ENCODE measurements at regions not wholly inside any gene's neighbourhood (a gene's known extent, or its start where the extent isn't known, plus 50 kb on each side); places are given as distances from the start of the nearest gene placed in this dataset.

DNA sequence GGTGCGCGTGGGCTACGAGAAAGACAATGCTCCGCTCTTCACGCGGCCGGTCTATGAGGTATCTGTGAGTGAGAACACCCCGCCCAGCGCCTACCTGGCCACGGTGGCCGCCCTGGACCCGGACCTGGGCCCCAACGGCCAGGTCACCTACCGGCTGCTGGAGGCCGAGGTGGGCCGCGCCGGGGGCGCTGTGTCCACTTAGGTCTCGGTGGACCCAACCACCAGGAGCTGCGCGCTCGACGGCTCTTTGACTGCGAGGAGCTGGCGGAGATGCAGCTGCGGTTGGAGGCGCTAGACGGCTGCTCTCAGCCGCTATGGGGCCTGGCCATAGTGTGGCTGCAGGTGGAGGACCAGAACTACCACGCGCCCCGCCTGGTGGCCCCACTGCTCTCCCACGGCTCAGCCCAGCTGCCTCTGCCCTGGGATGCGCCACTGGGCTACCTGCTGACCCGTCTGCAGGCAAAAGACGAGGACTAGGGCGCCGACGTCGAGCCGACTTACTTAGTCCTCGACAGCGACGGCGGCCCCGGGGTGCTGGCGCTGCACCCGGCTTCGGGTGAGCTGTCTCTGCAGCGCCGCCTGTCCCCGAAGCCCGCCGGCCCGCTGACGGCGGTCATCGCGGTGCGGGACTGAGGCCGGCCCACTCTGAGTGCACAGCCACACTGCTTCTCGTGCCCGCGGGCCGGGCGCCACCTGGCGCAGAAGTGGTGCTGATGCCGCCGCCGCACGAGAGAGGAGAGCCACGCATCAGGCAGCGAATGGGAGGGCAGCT lies 173.0 kb downstream of the OLFM4 start:
- H3K9me3 ChIP-seq (ENCODE audit: control insufficient read depth, insufficient read depth, low read length), result peaks cover 6% of the 10 kb centered on the region; the same call in 1 of the 2 replicates
- H3K4me3 ChIP-seq (ENCODE audit: low read length), result no peak overlapping the region
- no peaks in the 10 kb centered on the region for H3K27me3 ChIP-seq (ENCODE audit: control insufficient read depth, low read length)
- H3F3A ChIP-seq (ENCODE audit: control insufficient read depth, insufficient read depth), result no peaks in the 10 kb centered on the region
- H4K20me1 ChIP-seq (ENCODE audit: control insufficient read depth, insufficient read depth, low read depth, low read length), result no peaks in the 10 kb centered on the region
- H3K27ac ChIP-seq (ENCODE audit: low read depth, low read length), result no peak overlapping the region
- no peaks in the 10 kb centered on the region for H3K36me3 ChIP-seq (ENCODE audit: control insufficient read depth, low read length)
- H3K4me1 ChIP-seq (ENCODE audit: control insufficient read depth, low read length), result no peaks in the 10 kb centered on the region
- no peaks in the 10 kb centered on the region for H3K9me2 ChIP-seq (replicated peaks; ENCODE audit: control insufficient read depth, low read length)
- H3K79me2 ChIP-seq (ENCODE audit: control insufficient read depth, low read length), result no peaks in the 10 kb centered on the region
- H3K4me2 ChIP-seq (ENCODE audit: low read length), result no peak overlapping the region
- no peak for TF ChIP-seq EZH2phosphoT487 (IDR thresholded peaks at IDR 0.05; ENCODE audit: borderline replicate concordance, low read length)
- TF ChIP-seq CTCF (IDR thresholded peaks at IDR 0.05; ENCODE audit: low read depth, low read length, poor library complexity, severe bottlenecking), result no peak

DNA sequence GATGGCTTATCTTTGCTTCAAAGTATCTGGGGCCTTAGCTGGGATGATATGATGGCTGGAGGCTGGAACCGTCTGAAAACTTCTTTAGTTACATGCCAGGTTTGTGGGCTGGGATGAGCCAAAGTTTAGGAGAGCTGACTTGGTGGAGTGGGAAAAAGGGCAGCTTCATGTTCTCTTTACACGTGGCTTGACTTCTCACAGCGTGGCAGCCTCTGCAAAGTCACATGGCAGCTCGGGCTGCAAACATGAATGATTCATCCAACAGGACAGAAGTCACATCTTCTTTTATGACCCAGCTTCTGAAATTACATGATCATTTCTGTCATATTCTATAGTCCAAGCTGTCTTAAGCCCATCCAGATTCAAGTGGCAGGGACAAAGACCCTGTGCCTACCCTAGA lies 176.0 kb downstream of the OLFM4 start:
- no peaks in the 10 kb centered on the region for H4K20me1 ChIP-seq (ENCODE audit: control insufficient read depth, insufficient read depth, low read depth, low read length)
- no peaks in the 10 kb centered on the region for H3K27me3 ChIP-seq (ENCODE audit: control insufficient read depth, low read length)
- TF ChIP-seq CTCF (IDR thresholded peaks at IDR 0.05; ENCODE audit: low read depth, low read length, poor library complexity, severe bottlenecking) (no peak), EZH2phosphoT487 (IDR thresholded peaks at IDR 0.05; ENCODE audit: borderline replicate concordance, low read length) (no peak)
- H3F3A ChIP-seq (ENCODE audit: control insufficient read depth, insufficient read depth), result no peaks in the 10 kb centered on the region
- no peaks in the 10 kb centered on the region for H3K4me1 ChIP-seq (ENCODE audit: control insufficient read depth, low read length)
- peaks cover 6% of the 10 kb centered on the region; the same call in 1 of the 2 replicates for H3K9me3 ChIP-seq (ENCODE audit: control insufficient read depth, insufficient read depth, low read length)
- no peaks in the 10 kb centered on the region for H3K36me3 ChIP-seq (ENCODE audit: control insufficient read depth, low read length)
- H3K4me3 ChIP-seq (ENCODE audit: low read length), result no peak overlapping the region
- no peak overlapping the region for H3K4me2 ChIP-seq (ENCODE audit: low read length)
- H3K79me2 ChIP-seq (ENCODE audit: control insufficient read depth, low read length), result no peaks in the 10 kb centered on the region
- H3K9me2 ChIP-seq (replicated peaks; ENCODE audit: control insufficient read depth, low read length), result no peaks in the 10 kb centered on the region
- no peak overlapping the region for H3K27ac ChIP-seq (ENCODE audit: low read depth, low read length)

DNA sequence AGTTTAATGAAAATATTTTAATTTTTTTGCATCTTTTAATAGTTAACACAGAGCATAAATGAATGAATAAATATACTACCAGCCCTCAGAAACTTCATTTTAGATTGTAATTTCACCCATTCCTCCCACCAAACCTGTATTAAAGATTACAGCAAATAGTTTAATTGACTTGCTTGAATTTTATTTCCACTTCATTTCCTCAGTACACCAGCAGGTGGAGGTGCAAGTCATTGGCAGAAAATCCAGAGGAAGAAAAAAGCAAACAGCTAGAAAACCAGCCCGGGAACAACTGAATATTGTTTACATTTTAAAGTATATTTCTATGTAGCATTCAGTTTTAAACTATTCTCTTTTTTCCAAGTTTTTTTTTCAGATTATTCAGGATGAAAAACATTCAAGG lies 177.8 kb downstream of the OLFM4 start:
- Histone ChIP-seq H4K20me1 (ENCODE audit: control insufficient read depth, insufficient read depth, low read depth, low read length) (no peaks in the 10 kb centered on the region), H3K9me2 (replicated peaks; ENCODE audit: control insufficient read depth, low read length) (no peaks in the 10 kb centered on the region), H3K4me3 (ENCODE audit: low read length) (no peak overlapping the region), H3K79me2 (ENCODE audit: control insufficient read depth, low read length) (no peaks in the 10 kb centered on the region), H3K9me3 (ENCODE audit: control insufficient read depth, insufficient read depth, low read length) (peaks cover 6% of the 10 kb centered on the region; the same call in 1 of the 2 replicates), H3K27ac (ENCODE audit: low read depth, low read length) (no peak overlapping the region), H3K4me2 (ENCODE audit: low read length) (no peak overlapping the region), H3K27me3 (ENCODE audit: control insufficient read depth, low read length) (no peaks in the 10 kb centered on the region), H3K36me3 (ENCODE audit: control insufficient read depth, low read length) (no peaks in the 10 kb centered on the region), H3F3A (ENCODE audit: control insufficient read depth, insufficient read depth) (no peaks in the 10 kb centered on the region), H3K4me1 (ENCODE audit: control insufficient read depth, low read length) (no peaks in the 10 kb centered on the region)
- TF ChIP-seq CTCF (IDR thresholded peaks at IDR 0.05; ENCODE audit: low read depth, low read length, poor library complexity, severe bottlenecking), result peak; percentile 25
- TF ChIP-seq EZH2phosphoT487 (IDR thresholded peaks at IDR 0.05; ENCODE audit: borderline replicate concordance, low read length), result no peak
